ENCODE measurements at regions not wholly inside any gene's neighbourhood (a gene's known extent, or its start where the extent isn't known, plus 50 kb on each side); places are given as distances from the start of the nearest gene placed in this dataset.

- TF ChIP-seq ZNF800 (CRISPR knock-in tag; IDR thresholded peaks at IDR 0.05) (no peak), JUND (CRISPR knock-in tag; IDR thresholded peaks at IDR 0.05) (no peak), ATF6 (CRISPR knock-in tag; conservative IDR thresholded peaks at IDR 0.05) (no peak), CBX2 (IDR thresholded peaks at IDR 0.05; ENCODE audit: low read depth, low read length) (no peak), CBX2 (CRISPR knock-in tag; IDR thresholded peaks at IDR 0.05; ENCODE audit: low read depth) (no peak), MTF2 (CRISPR knock-in tag; IDR thresholded peaks at IDR 0.05; ENCODE audit: borderline replicate concordance) (no peak), SYNCRIP (IDR thresholded peaks at IDR 0.05; ENCODE audit: insufficient read depth, low read depth, low read length) (no peak)
- TF ChIP-seq, protein P1, sequence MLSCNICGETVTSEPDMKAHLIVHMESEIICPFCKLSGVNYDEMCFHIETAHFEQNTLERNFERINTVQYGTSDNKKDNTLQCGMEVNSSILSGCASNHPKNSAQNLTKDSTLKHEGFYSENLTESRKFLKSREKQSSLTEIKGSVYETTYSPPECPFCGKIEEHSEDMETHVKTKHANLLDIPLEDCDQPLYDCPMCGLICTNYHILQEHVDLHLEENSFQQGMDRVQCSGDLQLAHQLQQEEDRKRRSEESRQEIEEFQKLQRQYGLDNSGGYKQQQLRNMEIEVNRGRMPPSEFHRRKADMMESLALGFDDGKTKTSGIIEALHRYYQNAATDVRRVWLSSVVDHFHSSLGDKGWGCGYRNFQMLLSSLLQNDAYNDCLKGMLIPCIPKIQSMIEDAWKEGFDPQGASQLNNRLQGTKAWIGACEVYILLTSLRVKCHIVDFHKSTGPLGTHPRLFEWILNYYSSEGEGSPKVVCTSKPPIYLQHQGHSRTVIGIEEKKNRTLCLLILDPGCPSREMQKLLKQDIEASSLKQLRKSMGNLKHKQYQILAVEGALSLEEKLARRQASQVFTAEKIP (CRISPR knock-in tag; IDR thresholded peaks at IDR 0.05; ENCODE audit: borderline replicate concordance): no peak
- H3K4me2 ChIP-seq (ENCODE audit: low read depth, low read length): no peak overlapping the region
- no peaks in the 10 kb centered on the region for H3K9me3 ChIP-seq (ENCODE audit: low read length)
- no peak overlapping the region for H3K4me3 ChIP-seq (replicated peaks in 1 of 3; ENCODE audit: insufficient read depth in 1 of 3, low read depth in 2 of 3, low read length in 3 of 3)
- ChIA-PET POLR2A (no interaction called here), CTCF (ENCODE audit: low intra/inter-chr PET ratio, low total read pairs) (no interaction called here)
- FAIRE-seq (no peak), ATAC-seq (no peak), DNase-seq (ENCODE audit: low spot score) (no peak)
- no peaks in the 10 kb centered on the region for H3K4me1 ChIP-seq (ENCODE audit: insufficient read depth, low read length)
- H3K9ac ChIP-seq (ENCODE audit: insufficient read depth, low read depth, low read length): no peak overlapping the region
- in situ Hi-C loops (cut with HindIII; ENCODE audit: extremely low pct_ligation_motif_present, low pct_unique_long_range_greater_than_20kb): no loop called here
- H3K36me3 ChIP-seq (replicated peaks in 1 of 2; ENCODE audit: control insufficient read depth in 1 of 2, insufficient read depth in 2 of 2, low read length in 2 of 2): no peaks in the 10 kb centered on the region
- no peak overlapping the region for H2AFZ ChIP-seq (ENCODE audit: low read length)
- intact Hi-C loops (cut with micrococcal nuclease; ENCODE audit: unreplicated experiment): no loop called here
- peaks cover 6 to 47% of the 10 kb centered on the region in 2 experiments; a peak in 3 of 5 replicates for H3K27me3 ChIP-seq (ENCODE audit: control insufficient read depth in 1 of 2, insufficient read depth in 2 of 2, low read length in 2 of 2)
- 8% methylated on average over 4 of the region's 4 CpGs for WGBS (ENCODE audit: low lambda C conversion rate)
- no peak overlapping the region for H3K27ac ChIP-seq (ENCODE audit: extremely low read length, insufficient read depth, low read length)
- no TSS peak for BruUV-seq (replicated peaks)
- H3K79me2 ChIP-seq (ENCODE audit: insufficient read depth, low read length): no peaks in the 10 kb centered on the region
- H4K20me1 ChIP-seq (ENCODE audit: insufficient read depth, low read length): no peaks in the 10 kb centered on the region
These were observed 287.2 kb downstream of the CYP26B1 start for GRCh38 chr2:71860381-71860926.

All from HepG2 (cell line).